Astrocyte (in vitro differentiated cells and primary cell): ENCODE measurements at regions not wholly inside any gene's neighbourhood (a gene's known extent, or its start where the extent isn't known, plus 50 kb on each side); places are given as distances from the start of the nearest gene placed in this dataset.

Experiments
- DNase-seq: peaks from one replicate; pipeline ENCODE4 v3.0.0-alpha.2; 2010; ENCODE audit warnings: low read depth
- FAIRE-seq: peaks from 2 replicates; lab custom pipeline; 2011; peaks lifted over from hg19 to GRCh38; lab: Jason Lieb, UNC
- H2AFZ ChIP-seq: 2 replicates; pipeline ENCODE4 v1.6.0; 2012; ENCODE audit warnings: low read depth, low read length, inconsistent platforms
- H3K27ac ChIP-seq: 2 replicates; pipeline ENCODE4 v1.5.1; 2011; ENCODE audit warnings: low read depth, low read length, inconsistent platforms
- H3K27me3 ChIP-seq: 2 replicates; pipeline ENCODE4 v1.6.0; 2011; ENCODE audit warnings: low read length, inconsistent platforms; ENCODE audit not compliant: insufficient read depth
- H3K36me3 ChIP-seq: 2 replicates; pipeline ENCODE4 v1.5.1; 2011; ENCODE audit warnings: low read length, inconsistent platforms; ENCODE audit not compliant: insufficient read depth
- H3K4me1 ChIP-seq: 2 replicates; pipeline ENCODE4 v1.5.1; 2011; ENCODE audit warnings: low read length, inconsistent platforms; ENCODE audit not compliant: insufficient read depth
- H3K4me2 ChIP-seq: 2 replicates; pipeline ENCODE4 v1.6.0; 2012; ENCODE audit warnings: low read length, inconsistent platforms
- H3K4me3 ChIP-seq: 2 replicates; pipeline ENCODE4 v1.5.1; 2011; ENCODE audit warnings: low read depth, mild to moderate bottlenecking, low read length, inconsistent platforms; ENCODE audit not compliant: insufficient read depth
- H3K79me2 ChIP-seq: 2 replicates; pipeline ENCODE4 v1.6.0; 2012; ENCODE audit warnings: mild to moderate bottlenecking, low read length, inconsistent platforms; ENCODE audit not compliant: insufficient read depth
- H3K9ac ChIP-seq: 2 replicates; pipeline ENCODE4 v1.6.0; 2012; ENCODE audit warnings: mild to moderate bottlenecking, low read length, inconsistent platforms
- H3K9me3 ChIP-seq: 2 replicates; pipeline ENCODE4 v1.5.1; 2012; ENCODE audit warnings: low read depth, mild to moderate bottlenecking, low read length, inconsistent platforms; ENCODE audit not compliant: insufficient read depth
- H4K20me1 ChIP-seq: 2 replicates; pipeline ENCODE4 v1.6.0; 2012; ENCODE audit warnings: low read length, inconsistent platforms; ENCODE audit not compliant: insufficient read depth
- H3K27ac Mint-ChIP-seq: one replicate; pipeline ENCODE4 v1.8.0; 2021; ENCODE audit warnings: mild to moderate bottlenecking, mixed read lengths; ENCODE audit not compliant: unreplicated experiment
- H3K27me3 Mint-ChIP-seq: one replicate; pipeline ENCODE4 v1.8.0; 2021; ENCODE audit warnings: low read depth, mixed read lengths; ENCODE audit not compliant: unreplicated experiment
- H3K36me3 Mint-ChIP-seq: one replicate; pipeline ENCODE4 v1.8.0; 2021; ENCODE audit warnings: low read depth, mixed read lengths; ENCODE audit not compliant: unreplicated experiment
- H3K4me1 Mint-ChIP-seq: one replicate; pipeline ENCODE4 v1.8.0; 2021; ENCODE audit warnings: low read depth, mixed read lengths; ENCODE audit not compliant: unreplicated experiment
- H3K4me3 Mint-ChIP-seq: one replicate; pipeline ENCODE4 v1.8.0; 2021; ENCODE audit warnings: mild to moderate bottlenecking, moderate library complexity, mixed read lengths; ENCODE audit not compliant: unreplicated experiment
- H3K9me3 Mint-ChIP-seq: one replicate; pipeline ENCODE4 v1.8.0; 2021; ENCODE audit warnings: mild to moderate bottlenecking, mixed read lengths; ENCODE audit not compliant: unreplicated experiment
- CTCF ChIP-seq: IDR thresholded peaks from 2 replicates; pipeline ENCODE4 v1.5.1; 2011; ENCODE audit warnings: low read depth, mild to moderate bottlenecking, inconsistent platforms, low read length, moderate library complexity; ENCODE audit not compliant: insufficient read depth
- EZH2 ChIP-seq: IDR thresholded peaks from 2 replicates; pipeline ENCODE4 v1.6.1; 2012; ENCODE audit warnings: mild to moderate bottlenecking, low read length, inconsistent platforms; ENCODE audit not compliant: insufficient read depth

GRCh38 chr1:83503153-83503552, 495.8 kb downstream of the TTLL7 start:
- Histone ChIP-seq H3K9me3 (no peaks in the 10 kb centered on the region), H3K4me2 (no peak overlapping the region), H3K9ac (no peak overlapping the region), H3K4me1 (no peaks in the 10 kb centered on the region), H3K27me3 (no peaks in the 10 kb centered on the region), H3K27ac (no peak overlapping the region), H2AFZ (no peak overlapping the region), H3K36me3 (no peaks in the 10 kb centered on the region), H3K79me2 (no peaks in the 10 kb centered on the region), H4K20me1 (no peaks in the 10 kb centered on the region), H3K4me3 (no peak overlapping the region)
- Mint-ChIP-seq H3K27me3 (peaks cover 2% of the 10 kb centered on the region), H3K27ac (no peak overlapping the region), H3K4me3 (no peak overlapping the region), H3K9me3 (no peaks in the 10 kb centered on the region), H3K4me1 (peaks cover 3% of the 10 kb centered on the region), H3K36me3 (no peaks in the 10 kb centered on the region)
- DNase-seq (no peak), FAIRE-seq (no peak)
- TF ChIP-seq CTCF (no peak), EZH2 (no peak)

- no peaks in the 10 kb centered on the region for H4K20me1 ChIP-seq
- no peak overlapping the region for H3K27ac ChIP-seq
- no peak overlapping the region for H3K4me3 ChIP-seq
- H3K9ac ChIP-seq, result no peak overlapping the region
- H3K36me3 ChIP-seq, result no peaks in the 10 kb centered on the region
- no peaks in the 10 kb centered on the region for H3K9me3 ChIP-seq
- no peaks in the 10 kb centered on the region for H3K79me2 ChIP-seq
- H3K4me1 Mint-ChIP-seq, result no peaks in the 10 kb centered on the region
- no peaks in the 10 kb centered on the region for H3K4me1 ChIP-seq
- TF ChIP-seq EZH2, result no peak
- TF ChIP-seq CTCF, result no peak
- H3K4me3 Mint-ChIP-seq, result no peak overlapping the region
- no peak for FAIRE-seq
- no peaks in the 10 kb centered on the region for H3K9me3 Mint-ChIP-seq
- no peak for DNase-seq
- no peaks in the 10 kb centered on the region for H3K36me3 Mint-ChIP-seq
- H3K27ac Mint-ChIP-seq, result no peak overlapping the region
- H3K4me2 ChIP-seq, result no peak overlapping the region
- H3K27me3 Mint-ChIP-seq, result peaks cover 2% of the 10 kb centered on the region
- H2AFZ ChIP-seq, result no peak overlapping the region
- H3K27me3 ChIP-seq, result no peaks in the 10 kb centered on the region
Observed at GRCh38 chr1:83500987-83501591, 497.8 kb downstream of the TTLL7 start.

- Histone ChIP-seq H3K4me1 (no peaks in the 10 kb centered on the region), H4K20me1 (no peaks in the 10 kb centered on the region), H3K36me3 (no peaks in the 10 kb centered on the region), H2AFZ (no peak overlapping the region), H3K9ac (no peak overlapping the region), H3K4me2 (no peak overlapping the region), H3K27me3 (no peaks in the 10 kb centered on the region), H3K27ac (no peak overlapping the region), H3K79me2 (no peaks in the 10 kb centered on the region), H3K4me3 (no peak overlapping the region), H3K9me3 (no peaks in the 10 kb centered on the region)
- H3K36me3 Mint-ChIP-seq, result no peaks in the 10 kb centered on the region
- no peak for TF ChIP-seq EZH2
- no peak for TF ChIP-seq CTCF
- H3K27ac Mint-ChIP-seq, result no peak overlapping the region
- DNase-seq, result no peak
- FAIRE-seq, result no peak
- no peaks in the 10 kb centered on the region for H3K4me1 Mint-ChIP-seq
- no peak overlapping the region for H3K4me3 Mint-ChIP-seq
- peaks cover 2% of the 10 kb centered on the region for H3K27me3 Mint-ChIP-seq
- H3K9me3 Mint-ChIP-seq, result no peaks in the 10 kb centered on the region
Observed at GRCh38 chr1:83500531-83500930, 498.4 kb downstream of the TTLL7 start.
